Stimulated activated CD4-positive, alpha-beta T cell treated with anti-CD3 and anti-CD28 coated beads, Interleukin-4, amount 100 ng/mL, for 48 hours (primary cell): ENCODE measurements at regions not wholly inside any gene's neighbourhood (a gene's known extent, or its start where the extent isn't known, plus 50 kb on each side); places are given as distances from the start of the nearest gene placed in this dataset.
"Not testable (repeated sequence)": the region's sequence is repeated elsewhere in the genome, so short reads cannot be mapped to it uniquely, and the experiment has no call there.

ENCODE experiments used
- DNase-seq, 2 donors: peaks; one replicate each; pipeline ENCODE4 v3.0.0-alpha.2; 2020; ENCODE audit warnings: low read depth in 2 of 2

DNA sequence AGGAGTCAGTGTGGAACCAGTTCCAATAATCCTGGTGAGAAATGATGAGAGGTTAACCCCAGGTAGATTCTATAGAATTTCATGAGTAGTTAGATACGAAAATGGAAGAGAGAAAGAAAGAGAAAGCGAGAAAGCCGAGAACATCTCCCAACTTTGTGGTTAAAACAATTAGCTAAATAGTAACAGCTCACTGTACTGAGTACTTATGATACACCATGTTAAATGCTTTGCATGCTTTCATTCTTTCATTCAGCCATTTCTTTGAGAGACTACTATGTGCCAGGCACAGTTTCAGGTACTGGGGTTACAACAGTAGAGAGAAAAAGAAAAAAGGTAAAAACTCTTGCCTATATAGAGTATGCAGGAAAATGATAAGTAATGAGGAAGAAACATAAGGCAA, 109.7 kb upstream of the SYT6 start:
- no peak for DNase-seq

DNA sequence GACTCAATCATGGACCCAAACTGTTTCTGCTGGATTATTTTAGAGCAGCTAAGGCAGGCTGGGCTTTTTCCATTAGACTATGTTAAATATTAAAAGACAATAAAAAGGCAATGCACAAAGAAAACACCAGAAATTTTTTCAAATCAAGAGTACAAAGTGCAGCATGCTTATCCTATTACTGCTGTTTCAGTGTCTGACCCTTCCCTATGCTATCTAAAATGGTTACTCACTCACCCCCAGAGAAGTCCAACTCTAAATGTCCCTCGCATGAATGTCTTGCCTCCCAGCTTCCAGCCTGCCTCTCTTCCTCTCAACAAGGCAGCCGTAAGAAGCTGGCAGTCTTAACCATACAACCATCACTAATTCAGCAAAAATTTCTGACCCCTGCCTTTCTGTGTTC, 108.7 kb upstream of the SYT6 start:
- DNase-seq, result no peak

DNA sequence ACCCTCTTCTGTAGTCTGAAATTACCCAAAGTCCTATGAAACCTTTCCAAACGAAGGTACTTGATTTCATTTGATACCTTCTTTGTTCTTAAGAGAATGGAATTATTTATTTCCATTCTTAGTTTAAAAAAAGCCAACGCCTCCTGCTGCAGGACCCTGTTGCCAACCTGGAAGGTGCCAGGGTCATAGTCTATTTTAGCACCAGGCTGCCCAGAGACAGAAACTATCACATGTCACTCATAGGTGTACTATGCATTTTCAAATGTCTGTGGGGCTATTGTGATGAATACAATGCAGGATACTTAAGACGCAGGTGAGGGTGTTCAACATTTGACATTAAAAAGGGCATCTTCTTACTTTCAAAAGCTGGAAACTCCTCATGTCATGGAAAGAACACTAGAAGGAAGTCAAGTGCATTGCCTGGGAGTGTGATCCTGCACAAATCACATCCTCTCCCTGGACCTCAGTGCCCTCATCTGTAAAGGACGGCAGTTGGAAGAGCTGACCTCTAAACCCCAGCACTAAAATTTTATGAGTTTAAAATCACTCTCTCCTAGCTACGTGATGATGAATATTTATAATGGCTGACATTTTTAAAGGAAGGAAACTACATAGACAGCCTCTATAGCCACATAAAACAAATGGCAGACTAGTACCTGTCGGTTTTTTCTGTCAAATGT, 107.3 kb upstream of the SYT6 start:
- DNase-seq, result no peak

DNA sequence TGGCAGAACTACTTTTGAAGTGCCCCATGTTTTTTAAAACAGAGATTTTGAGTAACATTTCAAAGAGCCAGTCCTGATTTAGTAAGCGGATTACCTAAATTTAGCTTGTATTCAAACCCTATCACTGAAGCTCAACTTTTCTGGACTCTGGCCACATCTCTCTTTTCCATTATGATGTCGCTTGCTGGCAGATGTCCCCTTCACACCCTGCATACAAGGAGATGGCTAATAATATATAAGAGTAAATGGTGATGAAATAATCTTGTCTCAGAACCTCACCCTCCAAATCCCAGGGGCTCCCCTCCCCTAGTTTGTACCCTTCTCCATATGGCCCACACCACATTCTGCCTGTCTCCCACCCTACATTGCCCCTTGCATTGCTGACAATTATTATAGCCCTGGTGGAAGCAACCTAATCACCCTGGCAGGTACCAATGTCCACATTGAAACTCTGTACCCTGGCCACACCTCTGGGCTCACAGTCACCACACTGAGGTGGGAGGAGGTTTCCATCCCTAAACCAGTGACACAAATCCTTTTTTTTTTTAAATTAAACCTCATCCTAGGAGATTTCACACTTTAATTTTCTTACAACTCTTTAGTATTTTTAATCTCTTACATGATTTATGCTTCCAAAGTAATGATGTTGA, 106.0 kb upstream of the SYT6 start:
- no peak for DNase-seq

DNA sequence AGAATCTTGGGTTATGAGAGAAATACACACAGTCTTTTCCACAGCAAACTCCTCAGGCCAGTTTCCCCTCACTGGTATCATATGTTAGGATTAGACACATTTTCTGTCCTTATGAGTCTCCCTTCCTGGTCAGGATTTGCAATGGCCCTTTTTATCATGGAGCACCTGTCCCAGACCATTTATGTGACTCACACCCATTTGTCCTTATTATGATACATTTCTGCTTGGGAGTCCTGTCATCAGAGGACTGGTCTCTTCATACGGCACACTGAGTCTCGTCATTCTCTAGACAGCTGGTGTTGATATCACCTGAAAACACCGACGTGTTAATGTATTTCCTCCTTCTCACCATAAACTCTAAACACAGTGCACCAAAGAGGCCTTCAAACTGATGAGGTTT, 105.0 kb upstream of the SYT6 start:
- DNase-seq, result no peak

DNA sequence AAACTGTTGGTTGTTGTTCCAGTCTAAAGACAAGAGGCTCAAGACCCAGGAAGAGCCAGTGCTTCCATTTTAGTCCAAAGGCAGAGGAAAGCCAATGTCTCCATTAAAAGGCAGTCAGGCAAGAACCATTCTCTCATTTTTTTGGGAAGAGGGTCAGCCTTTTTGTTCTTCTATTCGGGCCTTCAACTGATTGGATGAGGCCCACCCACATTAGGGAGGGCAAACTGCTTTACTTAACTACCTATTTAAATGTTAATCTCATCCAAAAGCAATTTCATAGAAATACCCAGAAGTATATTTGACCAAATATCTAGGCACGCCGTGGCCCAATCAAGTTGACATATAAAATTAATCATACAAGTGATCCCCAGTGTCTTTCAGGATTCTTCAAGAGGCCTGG, 104.4 kb upstream of the SYT6 start:
- no peak for DNase-seq

DNA sequence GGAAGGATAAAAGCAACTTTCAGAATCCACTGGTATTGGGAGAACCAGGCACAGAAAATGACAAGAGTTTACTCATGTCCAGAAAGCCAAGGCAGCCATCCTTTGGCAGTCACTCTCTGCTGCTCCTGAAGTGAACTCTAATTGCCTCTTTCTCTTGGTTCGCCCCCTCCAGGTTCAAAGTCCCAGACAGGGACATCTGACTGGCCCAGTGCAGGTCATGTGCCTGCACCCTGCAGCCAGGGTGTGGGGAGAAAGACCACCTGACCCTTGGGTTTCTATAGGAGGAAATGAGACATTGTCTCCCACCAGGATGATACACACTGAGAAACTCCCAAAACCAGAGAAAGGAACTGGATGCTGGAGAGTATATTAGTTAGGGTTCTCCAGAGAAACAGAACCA, 103.9 kb upstream of the SYT6 start:
- DNase-seq, result no peak

DNA sequence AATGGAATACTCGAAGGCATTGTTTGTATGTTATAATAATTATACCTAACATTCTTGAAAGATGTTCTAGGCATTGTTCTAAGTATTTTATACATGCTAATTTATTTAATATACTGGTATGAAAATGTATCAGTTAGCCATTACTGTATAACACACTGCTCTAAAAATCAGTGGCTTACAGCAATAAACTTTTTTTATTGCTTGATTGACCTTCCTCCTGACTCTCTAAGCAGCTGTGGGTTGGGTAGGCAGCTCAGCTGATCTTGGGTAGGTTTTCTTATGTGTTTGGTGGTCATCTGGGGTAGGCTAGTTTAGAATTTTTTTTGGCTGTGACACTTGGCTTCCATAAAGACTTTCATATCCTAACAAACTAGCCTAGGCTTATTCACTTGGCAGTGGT, 100.2 kb upstream of the SYT6 start:
- DNase-seq, result no peak

DNA sequence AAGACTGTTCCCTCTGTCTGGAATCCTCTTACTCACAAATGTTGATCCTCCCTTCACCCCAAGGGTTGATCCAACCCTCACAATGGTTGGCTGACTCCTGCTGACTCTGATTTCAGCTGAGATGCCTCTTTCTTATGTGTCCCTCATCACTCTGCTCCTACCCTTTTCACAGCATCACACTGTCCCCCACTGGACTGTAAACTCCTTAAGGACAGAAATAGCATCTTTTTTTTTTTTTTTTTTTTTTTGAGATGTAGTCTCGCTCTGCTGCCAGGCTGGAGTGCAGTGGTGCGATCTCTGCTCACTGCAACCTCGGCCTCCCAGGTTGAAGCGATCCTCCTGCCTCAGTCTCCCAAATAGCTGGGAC, 97.9 kb upstream of the SYT6 start:
- DNase-seq, result no peak

DNA sequence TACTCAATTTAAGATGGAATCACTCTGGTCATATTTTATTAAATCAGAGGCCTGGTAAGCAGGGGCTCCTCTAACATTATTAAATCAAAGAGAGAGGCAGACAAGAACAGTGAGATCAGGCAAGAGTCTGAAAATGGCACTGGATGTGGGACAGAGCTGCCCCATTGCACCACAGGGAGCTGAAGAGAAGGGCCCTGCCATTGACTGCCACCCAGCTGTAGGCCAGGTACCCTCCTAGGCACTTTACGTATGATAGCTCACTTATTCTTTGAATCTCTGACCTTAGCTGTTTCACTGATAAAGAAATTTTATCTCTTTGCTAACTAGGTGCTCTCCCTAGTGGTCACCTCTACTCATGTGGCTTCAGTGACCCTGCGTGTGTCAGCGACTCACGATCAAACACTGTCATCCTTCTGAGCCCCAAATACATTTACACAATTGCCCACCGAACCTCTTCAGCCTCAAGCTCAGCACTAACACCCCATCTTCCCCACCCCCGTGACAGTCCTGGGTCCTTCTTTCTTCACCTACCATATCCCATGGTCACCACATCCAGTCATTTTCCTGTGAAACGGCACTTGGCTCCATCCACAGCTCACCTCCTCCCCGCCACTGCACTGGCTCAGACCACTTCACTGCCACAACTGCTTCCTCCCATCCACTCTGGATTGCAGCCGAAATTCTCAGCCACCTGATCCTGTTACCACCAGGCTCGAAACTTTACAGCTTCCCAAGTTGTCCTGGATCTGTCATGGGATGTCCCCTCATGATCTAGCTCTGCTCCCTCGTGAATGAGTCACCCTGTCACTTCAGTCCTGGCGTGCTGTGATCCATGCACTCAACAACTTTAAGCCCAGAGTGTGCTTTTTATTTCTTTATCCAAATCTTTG, 97.3 kb upstream of the SYT6 start:
- DNase-seq, result no peak

DNA sequence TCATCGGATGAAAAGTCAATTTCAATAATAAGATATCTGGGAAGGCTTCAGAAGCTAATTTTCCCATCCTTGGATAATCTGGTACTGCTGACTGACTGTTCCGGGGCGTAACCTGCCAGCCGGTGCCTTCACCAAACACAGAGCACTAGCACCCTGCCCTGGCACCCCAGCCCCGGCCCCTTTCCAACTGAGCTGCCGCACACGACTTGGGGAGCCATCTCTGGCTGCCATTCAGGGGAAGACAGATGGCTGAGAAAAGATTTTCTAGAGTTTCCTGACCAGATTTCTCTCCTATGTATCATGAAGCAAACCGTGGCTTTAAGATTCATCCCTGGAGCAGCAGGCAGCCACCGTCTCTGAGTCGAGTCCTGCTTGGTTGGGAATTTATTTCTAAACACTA, 96.0 kb upstream of the SYT6 start:
- DNase-seq, result no peak

DNA sequence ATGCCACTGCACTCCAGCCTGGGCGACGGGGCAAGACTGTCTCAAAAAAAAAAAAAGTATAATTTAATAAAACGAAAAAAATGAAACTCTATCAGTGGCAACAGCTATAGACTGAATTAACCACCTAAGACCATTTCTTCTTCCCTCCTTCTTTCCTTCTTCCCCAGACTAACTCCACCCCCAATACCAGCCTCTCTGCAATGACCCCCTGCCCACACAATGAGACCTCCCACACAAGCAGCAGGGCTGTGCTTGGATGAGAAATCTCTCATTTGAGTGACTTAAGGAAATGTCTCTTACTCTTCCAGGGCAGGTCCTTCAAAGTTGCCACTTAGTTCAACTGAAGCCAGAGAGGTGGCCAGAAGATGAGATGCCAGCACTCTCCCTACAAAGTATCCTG, 94.5 kb upstream of the SYT6 start:
- no peak for DNase-seq

DNA sequence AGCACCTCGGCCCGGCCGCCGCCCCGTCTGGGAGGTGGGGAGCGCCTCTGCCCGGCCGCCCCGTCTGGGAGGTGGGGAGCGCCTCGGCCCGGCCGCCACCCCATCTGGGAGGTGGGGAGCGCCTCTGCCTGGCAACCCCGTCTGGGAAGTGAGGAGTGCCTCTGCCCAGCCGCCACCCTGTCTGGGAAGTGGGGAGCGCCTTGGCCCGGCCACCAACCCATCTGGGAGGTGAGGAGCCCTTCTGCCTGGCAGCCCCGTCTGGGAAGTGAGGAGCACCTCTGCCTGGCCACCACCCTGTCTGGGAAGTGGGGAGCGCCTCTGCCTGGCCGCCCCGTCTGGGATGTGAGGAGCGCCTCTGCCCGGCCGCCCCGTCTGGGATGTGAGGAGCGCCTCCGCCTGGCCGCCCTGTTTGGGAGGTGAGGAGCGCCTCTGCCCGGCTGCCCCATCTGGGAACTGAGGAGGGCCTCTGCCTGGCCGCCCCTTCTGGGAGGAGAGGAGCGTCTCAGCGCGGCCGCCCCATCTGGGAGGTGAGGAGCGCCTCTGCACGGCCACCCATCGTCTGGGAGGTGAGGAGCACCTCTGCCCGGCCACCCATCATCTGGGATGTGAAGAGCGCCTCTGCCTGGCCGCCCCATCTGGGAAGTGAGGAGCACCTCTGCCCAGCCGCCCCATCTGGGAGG, 89.0 kb upstream of the SYT6 start:
- DNase-seq, result not testable (repeated sequence)

DNA sequence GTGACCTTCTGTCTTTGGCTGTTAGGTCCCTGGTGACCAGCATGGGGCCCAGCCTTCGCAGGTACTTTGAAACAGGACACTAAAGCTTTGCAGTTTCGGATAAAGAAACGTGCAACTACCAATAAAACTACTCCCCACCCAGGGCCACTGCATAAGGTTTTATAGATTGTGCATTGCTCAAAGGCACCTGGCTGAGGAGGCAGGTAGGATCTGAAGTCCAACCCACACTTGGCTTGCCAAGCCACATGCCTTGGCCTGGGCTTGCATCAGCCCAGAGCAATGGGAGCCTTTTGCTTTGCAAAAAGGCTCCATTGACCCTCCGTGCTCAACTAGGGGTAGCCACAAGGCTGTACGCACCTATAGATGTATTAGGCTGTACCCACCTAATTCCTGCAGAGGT, 84.4 kb upstream of the SYT6 start:
- DNase-seq, result no peak

DNA sequence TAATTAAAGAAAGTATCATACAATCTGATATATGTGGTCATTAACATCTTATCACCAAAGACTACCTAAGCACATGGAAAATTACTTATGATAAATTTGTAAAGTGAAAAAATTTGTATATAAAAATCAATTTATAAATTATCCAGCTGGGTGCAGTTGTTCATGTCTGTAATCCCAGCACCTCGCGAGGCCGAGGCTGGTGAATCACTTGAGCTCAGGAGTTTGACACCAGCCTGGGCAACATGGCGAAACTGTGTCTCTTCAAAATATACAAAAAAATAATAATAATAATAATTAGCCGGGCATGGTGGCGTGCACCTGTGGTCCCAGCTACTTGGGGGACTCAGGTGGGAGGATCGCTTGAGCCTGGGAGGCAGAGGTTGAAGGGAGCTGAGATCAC, 82.8 kb upstream of the SYT6 start:
- DNase-seq, result no peak

DNA sequence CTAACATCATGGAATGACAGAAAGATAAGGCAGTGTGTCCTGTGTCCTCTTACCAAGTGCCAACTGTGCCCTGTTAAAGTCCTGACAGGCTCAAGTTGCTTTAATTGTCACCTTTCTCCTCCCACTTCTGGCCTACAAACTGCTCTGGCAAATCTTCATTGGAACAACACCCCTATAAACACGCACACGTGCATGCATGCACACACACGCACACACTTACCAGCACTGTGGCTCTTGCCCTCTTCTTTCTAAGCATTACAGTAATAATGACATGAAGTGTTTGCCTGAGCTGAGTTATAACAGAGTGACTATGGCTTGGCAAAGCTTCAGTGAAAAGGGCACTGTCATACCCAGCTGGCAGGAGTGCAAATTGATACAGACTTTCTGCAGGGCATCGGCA, 82.3 kb upstream of the SYT6 start:
- DNase-seq, result no peak

DNA sequence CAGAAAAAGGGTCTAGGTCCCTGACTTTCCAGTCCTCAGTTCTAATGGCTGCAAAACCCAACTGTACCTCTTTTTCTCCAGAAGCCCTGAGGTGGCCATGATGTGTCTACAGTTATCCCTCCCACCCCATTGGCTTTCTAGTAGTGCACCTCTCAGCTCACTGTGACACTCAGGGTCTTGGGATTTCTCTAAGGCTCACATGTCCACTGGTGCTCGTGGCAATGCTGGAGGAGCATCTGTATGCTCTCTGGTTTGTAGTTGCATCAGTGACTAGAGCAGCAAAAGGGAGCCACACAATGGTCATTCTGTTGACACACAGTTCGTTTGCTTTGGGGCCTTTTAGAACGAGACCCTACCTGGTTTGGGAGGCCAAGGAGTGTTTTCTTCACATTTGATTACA, 81.6 kb upstream of the SYT6 start:
- DNase-seq, result no peak

DNA sequence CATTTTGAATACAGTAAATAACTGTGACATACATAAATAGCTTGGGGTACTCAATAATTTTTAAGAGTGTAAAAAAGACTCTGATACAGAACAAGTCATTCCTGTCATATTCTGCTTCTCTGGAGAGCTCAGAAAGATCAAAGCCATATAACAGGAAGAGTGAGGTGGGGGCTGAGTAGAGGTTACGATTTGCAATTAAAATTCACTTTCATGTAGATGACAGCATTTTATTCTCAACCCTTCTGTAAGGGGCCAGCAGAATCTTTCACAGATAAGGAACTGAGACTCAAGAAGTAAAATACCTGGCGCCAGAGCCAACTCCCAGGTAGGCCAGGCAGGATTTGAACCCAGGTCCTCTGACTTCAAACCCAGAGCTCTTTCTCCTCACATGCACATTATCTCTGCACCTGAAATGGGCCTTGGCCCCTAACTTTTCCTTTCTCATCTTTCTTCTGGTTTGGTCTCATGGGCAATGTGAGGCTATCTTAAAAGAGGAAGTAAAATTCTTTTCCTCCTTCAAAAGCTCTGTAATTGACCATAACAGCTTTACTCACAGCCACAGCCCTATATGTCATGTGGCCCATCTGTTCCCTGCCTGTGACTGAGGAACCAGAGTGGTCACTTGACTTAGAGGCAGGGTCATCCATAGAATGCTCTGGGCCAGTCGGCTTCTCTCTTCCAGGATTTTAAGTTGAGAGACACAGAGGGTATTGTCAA, 80.9 kb upstream of the SYT6 start:
- no peak for DNase-seq

DNA sequence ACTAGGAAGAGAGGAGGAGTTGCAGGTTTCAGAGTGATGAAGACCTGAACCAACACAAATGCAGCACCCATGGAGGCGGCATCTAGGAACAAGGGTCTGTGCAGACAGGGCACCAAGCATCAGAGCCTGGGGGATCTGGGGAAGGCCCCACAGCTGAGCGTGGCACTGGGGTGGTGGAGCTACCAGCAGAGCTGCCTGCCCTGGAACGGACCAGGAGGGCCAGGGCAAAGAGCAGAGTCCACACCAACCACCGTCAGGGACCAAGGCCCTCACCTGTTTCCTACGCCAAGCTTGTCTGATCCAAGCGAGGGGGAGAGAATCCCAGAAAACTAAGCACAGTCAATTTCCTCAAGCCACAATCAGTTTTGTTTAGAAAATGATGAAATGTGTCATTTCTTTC, 79.0 kb upstream of the SYT6 start:
- no peak for DNase-seq

DNA sequence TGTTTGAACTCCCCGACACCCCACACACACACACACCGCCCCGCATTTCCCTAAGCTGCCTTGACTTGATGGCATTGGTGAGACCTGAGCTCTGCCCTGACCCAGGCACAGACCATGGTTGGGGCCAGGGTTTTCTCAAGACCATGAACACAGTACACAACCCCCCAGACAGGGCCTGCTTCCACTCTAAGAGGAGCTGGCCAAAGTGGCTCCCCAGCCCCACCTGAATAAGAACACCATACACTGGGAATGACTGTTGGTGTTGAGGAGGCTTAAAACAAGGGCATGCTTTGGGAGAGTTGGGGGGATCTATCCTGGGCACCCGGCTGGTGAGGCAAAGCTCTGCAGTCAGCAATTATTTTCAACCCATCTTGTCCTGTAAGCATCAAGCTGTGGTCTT, 77.6 kb upstream of the SYT6 start:
- no peak for DNase-seq

DNA sequence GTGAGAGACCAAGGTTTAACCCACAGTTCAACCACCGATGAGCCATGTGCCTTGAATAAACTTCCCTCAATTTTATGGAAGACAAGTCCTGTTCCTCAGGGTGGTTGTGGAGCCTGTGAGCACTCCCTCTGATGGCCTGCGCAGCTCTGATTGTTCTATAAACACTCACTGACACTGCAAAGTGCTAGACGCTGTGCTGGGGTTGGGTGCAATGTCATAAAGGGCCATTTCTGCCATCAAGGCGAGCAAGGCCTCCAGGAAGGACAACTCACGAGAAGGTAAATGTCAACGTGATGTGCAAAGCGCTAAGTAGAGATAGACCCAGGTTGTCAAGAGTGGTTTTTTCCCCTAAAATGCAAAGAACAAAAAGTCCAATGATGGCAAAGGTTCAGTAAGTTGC, 75.7 kb upstream of the SYT6 start:
- no peak for DNase-seq

DNA sequence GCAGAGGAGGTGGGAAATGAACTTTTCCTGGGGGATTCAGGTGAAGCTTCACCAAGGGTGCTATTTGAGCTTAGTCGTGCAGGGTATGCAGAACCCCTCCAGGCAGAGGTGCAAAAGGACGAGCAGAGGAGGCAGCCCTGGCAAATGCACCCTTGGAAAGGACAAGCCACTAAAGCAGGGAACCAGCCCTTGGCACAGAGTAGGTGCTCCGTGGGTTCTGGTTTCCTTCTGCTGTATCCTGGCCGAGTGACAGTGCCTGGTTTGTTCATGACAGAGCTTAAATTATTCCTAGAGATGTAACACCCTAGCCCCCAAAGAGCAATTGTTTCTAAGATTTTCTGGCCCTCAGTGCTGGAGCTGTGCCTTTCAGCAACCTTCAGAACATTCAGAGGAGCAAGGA, 73.4 kb upstream of the SYT6 start:
- DNase-seq, result no peak
